IMR-90 (cell line): ENCODE measurements at regions not wholly inside any gene's neighbourhood (a gene's known extent, or its start where the extent isn't known, plus 50 kb on each side); places are given as distances from the start of the nearest gene placed in this dataset.

Source experiments
- ATAC-seq: fragments of 200-7000 bp; cut with Tn5 transposase; 2 replicates; pipeline ENCODE4 v1.9.1; 2020; ENCODE audit warnings: low read depth, mild to moderate bottlenecking, moderate library complexity
- BruUV-seq: library from RNA; stranded (reverse); fragments of 400-500 nt; replicated peaks from 2 replicates; lab custom pipeline; 2021; lab: Mats Ljungman, UMichigan
- CTCF ChIA-PET: fragments of 300-600 bp; formaldehyde crosslinking; extraction: SDS; loops from one replicate; lab custom pipeline; 2021; ENCODE audit warnings: antibody characterized with exemption; lab: Yijun Ruan, JAX
- POLR2A ChIA-PET: fragments of 300-600 bp; sonication (Branson Sonifier 250); formaldehyde crosslinking; loops from one replicate; lab custom pipeline; 2022; ENCODE audit warnings: antibody characterized with exemption; ENCODE audit not compliant: unreplicated experiment; lab: Charles Lee
- DNase-seq: peaks from one replicate; pipeline ENCODE4 v3.0.0; 2013
- H2AFZ ChIP-seq: replicated peaks from 2 replicates; pipeline ENCODE3; 2013; ENCODE audit warnings: low read length, mild to moderate bottlenecking; ENCODE audit not compliant: poor library complexity
- H2AK5ac ChIP-seq: 2 replicates; pipeline ENCODE4 v1.6.1; 2013; ENCODE audit warnings: low read depth, low read length, inconsistent platforms
- H2AK9ac ChIP-seq: replicated peaks from 2 replicates; pipeline ENCODE3; 2013; ENCODE audit warnings: mild to moderate bottlenecking, low read depth, low read length, moderate library complexity; ENCODE audit not compliant: poor library complexity
- H2BK120ac ChIP-seq: 2 replicates; pipeline ENCODE4 v1.6.1; 2013; ENCODE audit warnings: low read depth, low read length, inconsistent platforms
- H2BK15ac ChIP-seq: 3 replicates; pipeline ENCODE4 v1.6.1; 2013; ENCODE audit warnings: low read depth, low read length, inconsistent platforms
- H2BK20ac ChIP-seq: 2 replicates; pipeline ENCODE4 v1.6.1; 2013; ENCODE audit warnings: low read depth, mild to moderate bottlenecking, inconsistent platforms, low read length, moderate library complexity
- H2BK5ac ChIP-seq: 2 replicates; pipeline ENCODE4 v1.6.1; 2013; ENCODE audit warnings: mild to moderate bottlenecking, low read depth, low read length, inconsistent platforms; ENCODE audit not compliant: poor library complexity, severe bottlenecking
- H3K14ac ChIP-seq: replicated peaks from 2 replicates; pipeline ENCODE4 v1.6.1; 2013; ENCODE audit warnings: low read depth, low read length, inconsistent platforms
- H3K18ac ChIP-seq: 2 replicates; pipeline ENCODE4 v1.6.1; 2013; ENCODE audit warnings: low read depth, low read length, control low read depth
- H3K23ac ChIP-seq: 2 replicates; pipeline ENCODE4 v1.6.1; 2013; ENCODE audit warnings: low read depth, low read length, inconsistent platforms
- H3K27ac ChIP-seq: 2 replicates; pipeline ENCODE4 v1.5.1; 2013; ENCODE audit warnings: mild to moderate bottlenecking, control low read depth, low read length; ENCODE audit not compliant: insufficient read depth
- H3K27me3 ChIP-seq: 2 replicates; pipeline ENCODE4 v1.6.1; 2013; ENCODE audit warnings: low read length; ENCODE audit not compliant: control insufficient read depth, insufficient read depth
- H3K36me3 ChIP-seq: 2 replicates; pipeline ENCODE4 v1.6.1; 2013; ENCODE audit warnings: low read length, mixed read lengths; ENCODE audit not compliant: control insufficient read depth, insufficient read depth
- H3K4ac ChIP-seq: 2 replicates; pipeline ENCODE4 v1.6.1; 2013; ENCODE audit warnings: low read depth, low read length, inconsistent platforms
- H3K4me1 ChIP-seq: 2 replicates; pipeline ENCODE4 v1.6.1; 2013; ENCODE audit warnings: low read length, mixed read lengths; ENCODE audit not compliant: control insufficient read depth, insufficient read depth
- H3K4me2 ChIP-seq: 2 replicates; pipeline ENCODE4 v1.6.1; 2013; ENCODE audit warnings: low read depth, mild to moderate bottlenecking, control low read depth, low read length, moderate library complexity
- H3K4me3 ChIP-seq: 2 replicates; pipeline ENCODE4 v1.5.1; 2013; ENCODE audit warnings: low read depth, mild to moderate bottlenecking, control low read depth, low read length, moderate library complexity; ENCODE audit not compliant: insufficient read depth
- H3K56ac ChIP-seq: 2 replicates; pipeline ENCODE4 v1.6.1; 2013; ENCODE audit warnings: low read length, inconsistent platforms; ENCODE audit not compliant: insufficient read depth; ENCODE audit errors: extremely low read depth
- H3K79me1 ChIP-seq, 2 experiments: 2 replicates each; pipeline ENCODE4 v1.6.1; 2013; ENCODE audit warnings: low read length in 2 of 2, inconsistent platforms in 1 of 2, low read depth in 1 of 2
- H3K9ac ChIP-seq: 2 replicates; pipeline ENCODE4 v1.6.1; 2013; ENCODE audit warnings: low read depth, low read length, control low read depth
- H3K9me1 ChIP-seq: 2 replicates; pipeline ENCODE4 v1.6.1; 2013; ENCODE audit warnings: low read length, inconsistent platforms; ENCODE audit not compliant: insufficient read depth
- H3K9me3 ChIP-seq: 2 replicates; pipeline ENCODE4 v1.6.1; 2013; ENCODE audit warnings: low read length; ENCODE audit not compliant: control insufficient read depth, insufficient read depth
- H4K20me1 ChIP-seq: 2 replicates; pipeline ENCODE4 v1.6.1; 2013; ENCODE audit warnings: low read length, inconsistent platforms; ENCODE audit not compliant: insufficient read depth
- H4K5ac ChIP-seq: 2 replicates; pipeline ENCODE4 v1.6.1; 2013; ENCODE audit warnings: mild to moderate bottlenecking, low read depth, low read length, control low read depth
- H4K8ac ChIP-seq, 2 experiments: 2 replicates each; pipeline ENCODE4 v1.6.1; 2013; ENCODE audit warnings: low read depth in 2 of 2, low read length in 2 of 2, control low read depth in 1 of 2, inconsistent platforms in 1 of 2
- H4K91ac ChIP-seq: 2 replicates; pipeline ENCODE4 v1.6.1; 2013; ENCODE audit warnings: low read depth, low read length, inconsistent platforms; ENCODE audit not compliant: insufficient read depth
- BHLHE40 ChIP-seq: fragments of 150-350 bp; IDR thresholded peaks from 2 replicates; pipeline ENCODE4 v1.6.1; 2016; ENCODE audit warnings: mild to moderate bottlenecking, low read depth, low read length
- CEBPB ChIP-seq: IDR thresholded peaks from 2 replicates; pipeline ENCODE4 v1.6.1; 2012; ENCODE audit warnings: low read depth, low read length, improper control_type of control experiment
- ELK1 ChIP-seq: fragments of 150-350 bp; IDR thresholded peaks from 2 replicates; pipeline ENCODE4 v1.6.1; 2016; ENCODE audit warnings: low read depth, mild to moderate bottlenecking, low read length, moderate library complexity, borderline replicate concordance
- FOS ChIP-seq: fragments of 150-350 bp; IDR thresholded peaks from 2 replicates; pipeline ENCODE4 v1.6.1; 2016; ENCODE audit warnings: low read depth, low read length
- MAZ ChIP-seq: IDR thresholded peaks from 2 replicates; pipeline ENCODE4 v1.6.1; 2012; ENCODE audit warnings: low read depth, mild to moderate bottlenecking, low read length, improper control_type of control experiment, moderate library complexity, borderline replicate concordance
- POLR2A ChIP-seq: IDR thresholded peaks from 2 replicates; pipeline ENCODE4 v1.6.1; 2012; ENCODE audit warnings: mild to moderate bottlenecking, low read depth, low read length
- RCOR1 ChIP-seq: IDR thresholded peaks from 2 replicates; pipeline ENCODE4 v1.6.1; 2012; ENCODE audit warnings: mild to moderate bottlenecking, low read length, improper control_type of control experiment; ENCODE audit not compliant: insufficient replicate concordance
- SMC3 ChIP-seq: fragments of 150-350 bp; IDR thresholded peaks from 2 replicates; pipeline ENCODE4 v1.6.1; 2016; ENCODE audit warnings: low read depth, mild to moderate bottlenecking, antibody characterized with exemption, low read length, moderate library complexity
- WGBS, 2 experiments: methylation state at CpG; one replicate each; pipeline versions ENCODE4 v1.1.5 to v1.1.7; 2013; ENCODE audit warnings: missing lambda C conversion rate in 2 of 2; ENCODE audit not compliant: insufficient read length in 1 of 2; ENCODE audit errors: extremely low coverage in 2 of 2; 5-methylcytosine and 5-hydroxymethylcytosine counted together
- dilution Hi-C: fragments of 300-500 bp; cut with HindIII; formaldehyde crosslinking; loops from one replicate; pipeline ENCODE4 v1.14.3; 2018; ENCODE audit warnings: low sequenced_read_pairs; ENCODE audit not compliant: unreplicated experiment
- in situ Hi-C: fragments of 300-500 bp; cut with MboI; formaldehyde crosslinking; loops from 3 replicates; pipeline ENCODE4 v1.14.3; 2019; ENCODE audit warnings: low sequenced_read_pairs, inconsistent platforms, mixed read lengths
- intact Hi-C: fragments of 100-400 bp; cut with micrococcal nuclease; formaldehyde crosslinking; loops from 2 replicates; pipeline ENCODE4 v1.10.0; 2022
- TF ChIP-seq, protein P1 (sequence below): conservative IDR thresholded peaks from 2 replicates; pipeline ENCODE4 v1.5.1; 2012; ENCODE audit warnings: mild to moderate bottlenecking, low read depth, low read length, improper control_type of control experiment

DNA sequence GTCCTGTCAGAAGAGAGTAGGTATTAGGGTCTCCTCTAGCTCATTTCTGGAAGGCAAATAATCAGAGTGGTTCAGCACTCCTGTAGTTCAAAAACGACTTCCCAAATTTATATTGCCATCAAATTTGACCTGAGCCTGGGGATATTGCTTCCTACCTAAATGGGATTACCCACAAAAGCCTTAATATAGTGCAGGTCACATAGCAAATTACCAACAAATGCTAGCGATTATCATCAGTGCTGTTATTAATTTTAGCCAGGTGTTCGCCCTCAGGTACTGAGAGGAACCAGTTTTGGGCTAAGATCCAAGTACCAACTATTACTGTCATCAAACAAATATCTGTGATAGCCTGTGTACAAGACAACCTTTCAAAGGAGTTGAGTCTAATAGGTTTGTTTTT is 661.8 kb upstream of the PTBP2 start:
- no peak overlapping the region for H2BK5ac ChIP-seq
- no peak overlapping the region for H4K91ac ChIP-seq
- intact Hi-C loops (no loop called here), in situ Hi-C loops (no loop called here), dilution Hi-C loops (no loop called here)
- no peak overlapping the region for H2BK20ac ChIP-seq
- H3K79me1 ChIP-seq = no peaks in the 10 kb centered on the region
- no CpG with 5 or more reads among the region's 3 CpGs for WGBS, 2 experiments
- DNase-seq (no peak), ATAC-seq (no peak)
- TF ChIP-seq BHLHE40 (no peak), POLR2A (no peak), FOS (no peak), RCOR1 (no peak), CEBPB (no peak), SMC3 (no peak), MAZ (no peak), ELK1 (no peak)
- TF ChIP-seq, protein P1, sequence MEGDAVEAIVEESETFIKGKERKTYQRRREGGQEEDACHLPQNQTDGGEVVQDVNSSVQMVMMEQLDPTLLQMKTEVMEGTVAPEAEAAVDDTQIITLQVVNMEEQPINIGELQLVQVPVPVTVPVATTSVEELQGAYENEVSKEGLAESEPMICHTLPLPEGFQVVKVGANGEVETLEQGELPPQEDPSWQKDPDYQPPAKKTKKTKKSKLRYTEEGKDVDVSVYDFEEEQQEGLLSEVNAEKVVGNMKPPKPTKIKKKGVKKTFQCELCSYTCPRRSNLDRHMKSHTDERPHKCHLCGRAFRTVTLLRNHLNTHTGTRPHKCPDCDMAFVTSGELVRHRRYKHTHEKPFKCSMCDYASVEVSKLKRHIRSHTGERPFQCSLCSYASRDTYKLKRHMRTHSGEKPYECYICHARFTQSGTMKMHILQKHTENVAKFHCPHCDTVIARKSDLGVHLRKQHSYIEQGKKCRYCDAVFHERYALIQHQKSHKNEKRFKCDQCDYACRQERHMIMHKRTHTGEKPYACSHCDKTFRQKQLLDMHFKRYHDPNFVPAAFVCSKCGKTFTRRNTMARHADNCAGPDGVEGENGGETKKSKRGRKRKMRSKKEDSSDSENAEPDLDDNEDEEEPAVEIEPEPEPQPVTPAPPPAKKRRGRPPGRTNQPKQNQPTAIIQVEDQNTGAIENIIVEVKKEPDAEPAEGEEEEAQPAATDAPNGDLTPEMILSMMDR = no peak
- H3K23ac ChIP-seq = no peak overlapping the region
- H2AK5ac ChIP-seq = no peak overlapping the region
- H3K9me3 ChIP-seq = no peaks in the 10 kb centered on the region
- no peaks in the 10 kb centered on the region for H4K20me1 ChIP-seq
- CTCF ChIA-PET = no interaction called here
- H2BK15ac ChIP-seq = no peak overlapping the region
- no peaks in the 10 kb centered on the region for H3K9me1 ChIP-seq
- POLR2A ChIA-PET = no interaction called here
- no peak overlapping the region for H3K4me3 ChIP-seq
- H3K36me3 ChIP-seq = no peaks in the 10 kb centered on the region
- H3K9ac ChIP-seq = no peak overlapping the region
- no peak overlapping the region for H4K5ac ChIP-seq
- H3K4me2 ChIP-seq = no peak overlapping the region
- no TSS peak for BruUV-seq
- H3K56ac ChIP-seq = no peak overlapping the region
- no peak overlapping the region for H3K4ac ChIP-seq
- no peak overlapping the region for H2AK9ac ChIP-seq
- no peak overlapping the region for H2BK120ac ChIP-seq
- H3K14ac ChIP-seq = no peak overlapping the region
- no peaks in the 10 kb centered on the region for H3K4me1 ChIP-seq
- H3K27ac ChIP-seq = no peak overlapping the region
- H4K8ac ChIP-seq = no peak overlapping the region
- H3K27me3 ChIP-seq = no peaks in the 10 kb centered on the region
- no peak overlapping the region for H3K18ac ChIP-seq
- no peak overlapping the region for H2AFZ ChIP-seq
